GM19043 (cell line): ENCODE measurements at regions not wholly inside any gene's neighbourhood (a gene's known extent, or its start where the extent isn't known, plus 50 kb on each side); places are given as distances from the start of the nearest gene placed in this dataset.

Experiments
- ATAC-seq: cut with Tn5 transposase; IDR thresholded peaks from one replicate; pipeline ENCODE4 v1.9.1; 2021; ENCODE audit warnings: low read depth; ENCODE audit not compliant: unreplicated experiment

DNA sequence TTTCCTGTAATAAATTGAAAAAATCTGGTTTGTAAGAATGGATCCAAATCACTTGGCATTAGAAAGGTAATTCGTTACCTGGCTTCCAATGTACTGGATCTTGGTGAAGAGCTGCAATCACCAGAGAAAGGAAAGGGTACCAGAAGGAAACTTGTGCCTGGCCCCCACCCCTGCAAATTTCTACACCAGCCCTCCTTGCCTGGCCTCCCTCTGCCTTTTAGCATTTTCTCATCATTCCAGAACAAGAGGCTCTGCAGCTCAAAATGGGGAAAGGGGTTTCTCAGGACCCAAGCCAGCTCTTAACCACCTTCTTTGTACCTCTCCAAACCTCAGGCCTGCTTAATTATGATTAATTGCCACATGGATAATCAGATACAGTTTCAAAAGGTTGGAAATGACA is 612.8 kb upstream of the MGMT start:
- ATAC-seq, result no peak

DNA sequence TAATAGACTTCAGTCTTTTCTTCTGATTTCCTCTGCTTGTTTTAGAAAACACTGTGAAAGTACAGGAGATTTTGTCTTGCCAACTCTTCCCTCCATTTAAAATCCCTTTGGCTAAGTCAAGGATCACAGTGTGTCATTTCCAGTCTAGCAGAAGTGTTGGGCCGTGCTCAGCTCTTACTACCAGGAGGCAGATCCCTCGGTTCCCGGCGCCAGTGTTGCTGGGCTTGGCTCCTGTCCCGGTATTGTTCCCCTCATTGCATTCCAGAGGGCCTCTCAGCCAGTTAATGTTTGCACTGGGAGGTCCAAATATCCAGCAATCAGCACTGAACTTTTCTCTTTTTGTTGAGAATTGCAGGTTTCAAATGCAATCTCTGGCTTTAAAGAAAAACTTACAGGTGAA is 612.1 kb upstream of the MGMT start:
- no peak for ATAC-seq

DNA sequence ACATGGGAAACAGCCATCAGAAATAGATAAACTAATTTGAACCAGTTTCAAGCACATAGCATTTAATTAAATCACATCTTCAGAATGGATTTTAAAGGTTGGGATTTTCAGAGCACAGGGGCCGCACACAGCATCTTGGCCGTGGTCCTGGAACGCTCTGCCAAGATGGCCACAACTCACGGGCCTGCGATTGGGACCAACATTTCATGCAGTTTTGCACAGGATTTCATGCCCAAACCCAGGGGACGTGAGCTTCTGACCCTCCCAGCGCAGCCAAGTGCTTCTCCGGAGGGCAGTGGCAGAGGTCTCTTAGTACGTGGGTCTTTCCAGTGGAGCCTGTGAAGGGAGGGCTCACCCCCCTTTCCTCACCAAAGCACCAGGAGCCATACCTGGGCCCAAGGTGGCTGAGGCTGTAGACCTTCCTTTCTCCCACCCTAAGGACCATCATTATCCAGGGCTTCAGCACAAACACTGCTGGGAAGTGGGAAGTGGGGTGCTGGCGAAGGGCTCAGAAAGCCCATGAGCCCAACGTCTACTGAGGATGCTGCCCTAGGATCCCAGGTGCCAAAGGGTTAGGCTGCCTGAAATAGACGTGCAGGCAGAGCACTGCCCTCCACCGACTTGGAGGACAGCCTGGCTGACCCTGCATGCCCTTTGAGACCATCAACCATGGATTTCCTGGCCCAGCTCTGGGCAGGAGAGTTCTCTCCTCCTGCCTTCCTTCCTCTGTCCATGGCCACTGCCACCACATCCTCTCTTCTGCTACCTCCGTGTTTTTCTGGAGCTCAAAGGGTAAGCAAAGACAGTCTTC is 611.2 kb upstream of the MGMT start:
- ATAC-seq, result no peak

DNA sequence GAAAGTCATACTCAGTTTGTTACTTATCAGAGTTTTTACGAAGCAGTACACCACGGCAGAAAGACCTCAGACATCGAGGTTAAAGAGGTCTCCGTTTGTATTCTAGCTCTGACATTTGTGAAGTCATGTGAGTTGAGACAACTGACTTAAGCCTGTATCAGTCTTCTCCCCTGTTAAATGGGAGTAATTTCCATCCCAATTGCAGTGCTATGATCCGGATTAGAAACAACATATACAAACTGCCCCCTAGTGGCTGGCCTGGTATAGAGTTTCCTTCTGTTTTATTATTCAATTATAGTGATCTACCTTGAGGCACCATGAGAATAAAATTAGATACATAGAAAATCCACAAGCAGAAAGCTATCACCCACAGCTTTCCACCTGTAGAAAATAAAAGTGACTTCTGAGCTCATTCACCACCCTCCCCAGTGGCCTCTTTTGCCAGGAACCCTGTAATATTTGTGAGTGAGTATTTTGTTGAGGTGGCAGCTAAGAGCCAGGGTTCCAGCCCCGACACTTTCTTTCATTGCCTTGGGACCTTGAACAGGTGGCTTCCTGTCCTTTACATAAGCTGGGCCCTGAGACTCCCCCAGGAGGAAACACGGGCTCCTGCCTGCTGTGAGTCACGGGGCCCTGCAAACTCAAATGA is 607.2 kb upstream of the MGMT start:
- no peak for ATAC-seq

DNA sequence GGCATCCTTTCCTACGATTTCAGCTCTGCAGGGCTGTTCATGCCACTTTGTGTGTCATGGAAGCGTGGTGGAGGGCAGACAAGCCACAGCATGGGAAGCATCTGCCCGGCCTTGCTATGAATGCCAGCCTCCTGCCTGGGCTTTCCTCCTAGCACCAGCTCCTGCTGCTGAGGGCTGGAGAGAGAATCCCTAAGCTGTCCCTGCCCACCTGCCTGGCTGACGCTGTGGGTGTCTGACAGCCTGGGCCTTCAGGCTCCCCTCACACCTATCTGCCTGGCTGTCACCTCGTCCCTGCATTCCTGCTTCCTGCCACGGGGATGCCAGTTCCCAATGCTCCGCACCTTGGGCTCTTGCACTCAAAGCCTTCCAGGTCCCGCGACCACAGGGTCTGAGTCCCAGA is 606.5 kb upstream of the MGMT start:
- ATAC-seq, result no peak

DNA sequence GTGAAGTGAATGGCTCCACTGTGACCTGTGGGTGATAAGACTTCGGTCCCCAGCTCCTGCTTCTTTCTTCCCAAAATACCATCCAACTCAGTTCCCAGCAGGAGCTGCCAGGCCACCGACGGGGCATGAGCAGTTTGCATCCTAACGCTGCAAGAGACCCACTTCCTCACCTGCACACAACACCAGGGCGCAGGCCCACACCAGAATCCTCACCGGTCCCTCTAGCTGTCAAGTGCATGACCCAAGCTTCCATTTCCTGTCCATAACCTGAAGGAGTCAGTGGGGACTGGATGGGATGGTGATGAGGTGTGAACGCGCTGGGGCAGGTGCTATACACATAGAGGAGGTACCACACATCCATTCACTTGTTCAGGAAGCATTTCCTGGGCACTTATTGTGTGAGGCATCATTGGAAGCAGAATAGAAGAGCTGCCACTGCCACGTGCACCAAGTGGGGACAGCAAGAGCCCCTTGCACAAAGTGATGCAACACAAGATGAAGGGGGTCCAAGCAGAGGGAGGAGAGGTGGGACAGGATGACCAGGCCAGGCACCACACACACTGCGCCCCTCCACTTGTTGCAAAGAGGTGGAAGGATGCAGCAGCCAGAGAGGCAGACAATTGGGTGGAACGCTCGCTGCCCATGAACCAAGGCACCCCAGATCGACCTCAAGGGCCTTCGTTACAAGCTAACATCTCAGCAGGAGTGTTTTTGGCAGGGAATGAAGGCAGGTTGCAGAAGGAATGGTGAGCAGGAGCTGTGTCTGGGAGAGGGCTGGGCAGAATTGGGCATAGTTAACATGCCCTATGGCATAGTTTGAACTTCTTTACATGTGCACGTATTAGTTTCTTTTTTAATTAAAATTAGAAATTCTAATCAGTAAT is 605.8 kb upstream of the MGMT start:
- ATAC-seq, result no peak

DNA sequence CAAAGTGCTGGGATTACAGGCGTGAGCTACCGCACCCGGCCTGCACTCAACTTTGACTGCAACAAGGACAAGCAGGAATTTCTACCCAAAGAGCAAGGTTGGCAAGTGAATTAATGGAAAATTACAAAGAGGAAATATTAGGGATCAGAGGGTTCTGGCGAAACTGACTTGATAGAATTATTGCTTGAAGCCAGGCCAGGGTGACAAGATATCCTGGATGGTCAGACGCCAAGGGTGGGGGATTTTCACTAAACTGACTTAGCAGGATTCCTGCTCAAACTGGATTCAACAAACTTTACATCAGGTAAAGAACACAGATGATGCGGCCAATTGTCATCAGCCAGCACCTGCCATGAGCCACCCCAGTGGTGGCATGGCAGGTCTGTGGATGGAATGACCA is 603.6 kb upstream of the MGMT start:
- no peak for ATAC-seq

DNA sequence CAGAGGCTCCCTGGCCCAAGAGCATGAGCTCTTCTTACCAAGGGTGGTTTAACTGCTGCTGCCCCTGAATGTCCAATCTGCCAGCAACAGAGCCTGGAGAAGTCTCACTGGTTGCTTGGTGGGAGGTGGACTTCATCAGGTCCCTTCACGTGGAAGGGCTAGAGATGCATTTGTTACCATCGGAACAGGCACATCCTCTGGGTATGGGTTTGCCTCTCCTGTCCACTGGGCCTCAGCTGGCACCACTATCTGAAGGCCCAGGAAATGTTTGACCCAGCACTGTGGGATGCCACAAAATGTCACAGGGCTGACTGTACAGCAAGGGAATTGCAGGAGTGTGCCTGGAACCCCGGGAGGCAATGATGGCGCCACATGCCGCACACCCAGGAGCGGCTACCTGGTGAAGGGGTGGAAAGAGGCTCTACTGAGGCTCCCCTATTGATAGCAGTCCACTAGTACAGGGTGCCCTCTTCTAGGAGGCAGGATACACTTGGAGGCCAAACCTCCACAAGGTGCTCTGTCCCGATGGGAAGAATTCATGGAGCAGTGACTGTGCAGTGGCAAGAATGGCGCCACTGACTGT is 603.1 kb upstream of the MGMT start:
- ATAC-seq, result no peak

DNA sequence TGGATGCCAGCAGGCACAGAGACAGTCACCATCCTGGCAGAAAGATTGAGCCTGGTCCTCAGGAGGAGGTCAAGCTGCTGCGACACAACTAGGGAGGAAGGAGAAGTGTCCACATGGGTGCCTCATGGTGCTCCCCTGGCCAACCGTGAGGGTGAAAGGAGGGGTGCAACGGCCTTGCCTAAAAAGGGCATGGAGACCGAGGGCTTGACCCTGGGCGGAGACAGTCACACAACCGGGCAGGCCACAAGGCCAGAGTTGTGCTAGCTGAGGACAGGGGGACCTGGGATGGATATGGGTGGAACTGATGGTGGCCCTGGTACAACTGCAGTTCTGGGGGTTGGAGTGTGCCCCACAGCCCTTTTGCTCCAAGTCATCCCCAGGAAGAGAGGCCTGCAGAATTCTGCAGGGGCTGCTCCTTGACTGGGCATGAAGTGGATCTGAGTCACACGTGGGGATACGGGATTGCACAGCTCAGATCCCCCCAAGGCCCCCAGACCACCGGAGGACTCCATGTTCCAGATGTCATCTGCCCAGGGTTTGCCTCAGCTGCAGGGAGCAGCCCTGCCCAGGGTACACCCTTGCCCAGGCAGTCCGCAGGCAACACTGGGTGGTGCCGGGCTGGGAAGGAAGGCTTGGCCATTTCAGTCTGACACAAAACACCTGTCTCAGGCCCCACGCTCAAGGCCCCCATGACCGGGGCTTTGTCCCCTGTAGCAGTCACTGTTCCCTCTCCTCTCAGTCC is 602.3 kb upstream of the MGMT start:
- ATAC-seq, result no peak

DNA sequence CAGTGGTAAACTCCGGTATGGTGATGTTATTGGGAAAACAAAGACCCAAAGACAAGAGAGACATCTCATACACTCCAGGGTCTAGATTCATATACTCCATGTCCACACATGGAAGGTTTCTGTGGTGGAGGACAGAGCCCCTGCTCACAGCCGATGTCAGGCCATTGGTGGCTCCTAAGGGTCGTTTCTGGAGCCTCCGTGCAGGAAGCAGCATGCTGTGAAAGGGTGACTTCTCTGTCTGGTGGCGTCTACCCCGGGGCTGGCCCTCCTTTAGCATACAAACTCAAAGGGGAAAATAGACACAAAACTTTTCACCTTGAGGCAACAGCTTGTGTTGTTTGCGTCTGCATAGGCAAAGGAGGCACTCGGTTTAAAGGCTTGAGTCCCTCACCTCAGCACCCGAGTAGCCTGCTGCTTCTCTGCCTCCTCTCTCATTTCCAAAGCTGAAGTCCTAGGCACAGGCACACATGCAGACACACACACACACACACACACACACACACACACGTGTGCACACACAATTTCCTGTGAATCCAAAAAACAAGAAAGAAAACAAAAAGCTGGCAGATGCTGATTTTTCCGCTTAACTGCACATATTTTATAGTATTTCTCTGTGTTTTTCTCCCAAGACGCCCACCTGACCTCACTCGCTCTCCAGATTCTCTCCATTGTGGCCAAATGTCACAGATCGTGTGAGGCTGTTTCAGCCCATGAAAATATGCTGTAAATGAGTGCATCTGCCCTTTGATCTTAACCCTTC is 601.4 kb upstream of the MGMT start:
- no peak for ATAC-seq

DNA sequence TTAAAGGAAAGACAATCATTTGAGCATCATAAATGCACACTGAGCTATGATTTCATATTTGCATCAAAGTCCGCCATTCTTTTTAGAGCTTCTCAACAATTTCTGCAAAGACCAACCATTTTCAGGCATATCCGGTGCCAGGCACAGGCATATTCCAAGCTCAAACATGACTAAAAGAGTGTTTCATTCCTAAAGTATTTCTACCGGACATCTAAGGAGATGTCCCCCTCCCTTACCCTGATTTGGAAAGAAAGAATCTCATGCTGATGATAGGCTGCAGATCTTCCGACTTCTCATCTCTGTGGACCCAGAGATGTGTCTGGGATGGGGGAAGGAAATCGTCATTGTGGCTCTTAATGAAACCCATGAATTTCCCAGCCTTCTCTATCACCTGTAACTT is 600.5 kb upstream of the MGMT start:
- no peak for ATAC-seq

DNA sequence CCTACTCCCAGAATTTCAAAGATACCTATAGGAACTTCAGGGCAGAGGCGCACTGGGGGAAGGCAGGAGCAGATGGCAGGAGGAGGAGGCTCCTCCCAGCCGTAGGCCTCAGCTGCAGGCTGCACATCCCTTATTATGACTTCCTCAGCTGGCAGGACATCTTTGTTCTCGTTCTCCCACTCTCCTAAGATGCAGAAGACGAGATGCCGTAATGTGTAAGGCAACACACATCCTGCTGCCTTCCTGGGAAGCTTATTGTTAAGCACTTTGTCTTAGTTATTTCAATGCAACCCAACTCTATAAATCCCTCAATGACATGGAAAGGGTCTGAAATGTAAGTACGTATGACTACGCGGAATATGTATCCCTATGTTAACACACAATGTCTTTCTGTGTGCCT is 599.8 kb upstream of the MGMT start:
- ATAC-seq, result no peak

DNA sequence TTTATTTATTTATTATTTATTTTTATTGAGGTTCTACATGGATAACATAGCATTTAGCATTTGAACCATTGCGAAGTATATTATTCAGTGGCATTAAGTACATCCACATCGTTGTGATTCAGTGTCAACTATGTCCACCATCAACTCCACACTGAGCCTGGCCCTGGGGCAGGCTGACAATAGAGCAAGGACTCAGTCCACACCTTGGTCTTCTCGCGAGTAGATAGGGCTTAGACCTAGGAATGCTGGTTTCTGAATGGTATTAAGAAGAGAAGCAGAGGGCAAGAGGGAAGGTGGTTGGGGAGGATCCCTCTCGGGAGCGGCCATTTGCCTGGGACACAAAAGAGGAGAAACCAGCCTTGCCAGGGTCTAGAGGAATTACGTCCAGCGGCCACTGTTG is 599.2 kb upstream of the MGMT start:
- ATAC-seq, result no peak

DNA sequence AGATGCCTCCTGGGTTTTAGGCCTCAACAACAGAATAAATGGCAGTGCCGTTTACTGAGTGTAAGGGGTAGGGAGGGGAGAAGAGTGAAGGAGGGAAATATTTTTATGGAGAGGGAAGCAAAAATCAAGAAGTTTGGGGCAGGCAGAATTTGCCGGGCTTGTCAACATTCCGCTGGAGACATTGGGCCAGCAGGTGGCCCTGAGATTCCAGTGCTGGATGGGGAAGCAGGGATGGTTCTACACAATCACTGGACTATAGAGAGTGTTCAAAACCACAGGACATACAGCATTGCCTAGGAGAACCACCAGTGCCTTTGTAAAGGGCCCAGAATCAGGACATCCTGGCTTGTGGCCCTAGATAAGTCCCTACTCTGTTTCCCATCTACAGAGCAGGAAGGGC is 598.6 kb upstream of the MGMT start:
- ATAC-seq, result no peak

DNA sequence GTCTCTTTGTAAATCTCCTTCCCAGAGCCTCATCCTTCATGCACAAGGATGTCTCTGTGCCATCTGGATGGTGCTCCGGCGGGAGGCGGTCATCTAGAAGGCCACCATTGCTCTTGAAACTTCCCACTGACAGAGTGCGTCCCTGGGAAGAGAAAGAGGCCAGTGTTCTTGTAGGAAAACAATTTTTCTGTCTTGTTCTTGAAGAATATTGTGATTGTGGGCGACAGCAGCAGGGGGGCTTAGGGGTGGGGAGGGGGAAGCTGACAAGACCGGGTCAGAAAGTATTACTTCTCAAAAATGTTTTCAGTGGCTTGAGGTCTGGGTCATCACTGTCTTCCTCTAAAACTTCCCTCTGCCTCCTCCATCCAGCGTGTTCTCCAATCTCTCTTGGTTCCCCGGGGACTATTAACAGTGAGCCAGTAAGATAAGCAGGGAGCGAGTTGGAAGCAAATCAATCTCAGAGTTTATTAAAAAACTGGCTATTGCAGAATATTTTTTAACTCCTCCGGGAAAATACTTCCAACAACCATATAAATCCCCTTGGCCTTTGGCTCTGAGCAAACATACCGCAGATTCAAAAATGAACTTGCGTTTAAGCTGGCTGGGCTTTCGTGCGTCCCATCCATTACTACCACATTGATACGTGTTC is 597.8 kb upstream of the MGMT start:
- no peak for ATAC-seq

DNA sequence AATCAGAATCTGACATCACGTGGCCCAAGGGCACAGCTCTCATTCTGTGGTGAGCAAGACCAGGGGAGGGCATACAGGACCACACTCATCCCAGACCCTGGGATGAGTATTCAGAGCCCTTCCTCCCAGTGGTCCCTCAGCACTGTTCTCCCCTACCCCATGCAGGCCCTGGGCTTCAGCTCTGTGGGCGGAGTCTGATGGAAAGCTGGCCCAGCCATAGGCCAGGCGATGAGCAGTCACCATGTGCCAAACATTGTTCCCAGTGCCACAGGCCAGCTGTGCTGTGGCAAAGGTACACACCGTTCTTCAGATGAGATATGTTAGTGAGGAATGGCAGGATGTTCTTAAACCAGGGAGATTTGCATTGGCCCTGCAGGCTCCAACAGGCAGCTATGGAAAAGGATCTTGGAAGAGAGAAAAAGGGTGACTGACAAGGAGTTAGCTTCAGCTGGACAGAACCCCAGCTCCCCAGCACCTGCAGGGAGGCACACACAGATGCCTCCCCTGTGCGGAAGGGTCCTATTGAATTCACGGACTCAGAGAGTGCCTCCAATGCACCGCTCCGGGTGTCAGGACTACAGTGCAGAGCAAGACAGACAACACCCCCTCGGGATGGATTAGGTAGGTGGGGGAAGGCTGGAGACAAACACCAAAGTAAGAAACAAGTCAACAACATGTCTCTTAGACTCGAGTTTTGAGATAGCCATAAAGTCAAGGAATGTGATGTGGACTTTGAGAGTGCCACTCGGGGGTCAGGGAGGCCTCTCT is 596.0 kb upstream of the MGMT start:
- ATAC-seq, result no peak

DNA sequence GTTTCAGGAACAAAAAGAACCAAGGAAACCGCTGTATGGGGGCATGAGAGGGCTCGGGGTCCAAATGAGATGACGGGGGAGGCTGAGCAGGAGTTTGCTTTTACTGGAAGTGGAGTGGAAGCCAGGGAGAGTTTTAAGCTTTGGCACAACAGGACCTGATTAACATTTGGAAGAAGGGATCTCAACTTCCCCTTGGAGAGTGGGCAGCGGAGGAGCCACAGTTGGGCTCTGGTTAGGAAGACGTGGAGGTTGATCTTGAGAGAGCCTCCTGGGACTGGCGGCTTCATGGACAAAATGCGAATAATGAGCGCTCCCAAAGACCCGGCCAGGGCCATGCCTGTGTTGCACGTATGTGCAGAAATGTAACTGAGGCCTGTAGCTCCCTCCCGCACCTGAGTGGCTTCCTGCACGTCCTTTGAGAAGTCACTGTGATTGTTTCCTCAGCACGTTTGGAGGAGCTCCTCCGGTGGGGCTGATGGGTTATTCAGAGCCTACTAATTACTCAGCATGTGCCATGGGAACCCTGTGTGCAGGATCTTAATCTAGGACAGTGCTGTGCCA is 595.3 kb upstream of the MGMT start:
- no peak for ATAC-seq

DNA sequence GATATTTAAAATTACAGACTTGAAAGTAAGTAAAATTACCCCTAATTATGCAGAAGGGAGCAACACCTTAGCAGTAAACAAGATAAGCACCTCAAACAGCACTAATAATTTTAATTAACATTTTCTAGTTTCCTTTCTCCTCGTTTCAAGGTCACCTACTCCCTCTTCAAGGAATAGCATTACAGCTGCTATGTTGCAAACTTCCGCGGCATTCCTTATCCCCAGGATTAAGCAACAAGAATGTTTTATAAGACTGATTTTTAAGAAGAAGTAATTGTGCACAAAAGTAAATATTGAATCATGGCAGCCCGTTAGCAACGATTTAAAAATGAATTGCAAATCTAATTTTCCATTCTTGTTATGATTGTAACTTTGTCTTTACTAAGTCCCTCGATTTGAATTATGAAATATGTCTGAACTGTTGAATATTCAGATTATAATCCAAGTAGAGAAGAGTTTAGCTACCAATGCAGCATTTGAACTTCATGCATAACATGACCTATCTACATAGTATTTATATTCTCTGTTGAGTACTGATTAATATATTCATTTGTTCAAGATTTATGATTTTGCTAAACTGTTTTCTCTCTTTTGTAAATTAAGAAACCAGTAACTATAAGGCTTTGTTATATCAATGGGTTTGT is 593.5 kb upstream of the MGMT start:
- ATAC-seq, result no peak
